HEK293 (cell line): ENCODE measurements at regions not wholly inside any gene's neighbourhood (a gene's known extent, or its start where the extent isn't known, plus 50 kb on each side); places are given as distances from the start of the nearest gene placed in this dataset.

Experiments
- ZNF138 ChIP-seq: fragments of 450-650 bp; formaldehyde crosslinking; IDR thresholded peaks from 2 replicates; pipeline ENCODE4 v1.5.1; 2016; ENCODE audit warnings: missing biosample characterization, missing genetic modification characterization, borderline replicate concordance
- ZNF596 ChIP-seq: fragments of 450-650 bp; IDR thresholded peaks from 2 replicates; pipeline ENCODE4 v1.5.0; 2018; ENCODE audit warnings: missing biosample characterization, mild to moderate bottlenecking, missing genetic modification characterization, moderate library complexity

DNA sequence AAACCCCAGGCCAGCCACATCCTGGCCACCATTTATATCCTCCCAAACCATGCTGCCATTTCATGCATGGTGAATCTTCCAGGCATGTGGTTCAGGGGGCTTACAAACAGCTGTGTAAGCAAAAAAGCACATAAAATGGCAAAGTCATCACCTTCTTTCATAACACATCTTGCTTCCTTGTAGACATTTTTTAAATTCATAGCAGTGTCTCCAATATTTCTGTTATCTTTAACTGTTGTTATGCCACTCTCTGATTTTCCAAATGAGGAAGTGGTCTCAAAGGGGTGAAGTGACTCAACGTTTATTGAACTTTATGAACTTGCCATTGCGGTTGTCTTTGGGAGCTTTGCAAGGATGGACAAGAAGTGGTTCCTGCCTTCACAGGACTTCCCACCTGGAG, 264.4 kb downstream of the MEX3B start:
- TF ChIP-seq ZNF596 (tag by site-specific recombination) (no peak), ZNF138 (tag by site-specific recombination) (no peak)
